EL (cell line): ENCODE measurements at regions not wholly inside any gene's neighbourhood (a gene's known extent, or its start where the extent isn't known, plus 50 kb on each side); places are given as distances from the start of the nearest gene placed in this dataset.

Source experiments
- DNase-seq: peaks from one replicate; pipeline ENCODE4 v3.0.0-alpha.2; 2016

GRCh38 chr12:58372298-58372697 is 430.9 kb downstream of the ATP23 start:
- no peak for DNase-seq

GRCh38 chr12:58378028-58378427 is 436.7 kb downstream of the ATP23 start:
- DNase-seq: no peak

DNA sequence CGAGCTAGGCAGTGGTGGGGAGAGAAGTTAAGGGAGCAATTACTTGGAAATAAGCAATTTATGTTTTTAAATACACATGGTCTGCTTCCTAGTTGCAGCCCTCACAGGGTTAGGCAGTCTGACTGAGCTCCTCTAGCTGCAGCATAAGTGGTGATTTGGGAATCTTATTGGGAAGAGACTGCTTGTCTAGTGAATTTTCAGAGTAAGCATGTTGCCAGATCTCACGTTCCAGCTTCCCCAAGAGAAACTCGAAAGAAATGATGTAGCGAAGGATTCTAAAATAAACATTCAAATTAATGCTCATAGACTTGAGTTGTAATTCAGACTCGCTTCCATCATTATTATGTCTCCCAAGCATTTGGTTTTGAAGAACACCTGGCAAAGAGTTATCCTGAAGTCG is 440.2 kb downstream of the ATP23 start:
- DNase-seq: no peak

- no peak for DNase-seq
These were observed 442.8 kb downstream of the ATP23 start for GRCh38 chr12:58384196-58384595.

GRCh38 chr12:58386136-58386535 is 444.8 kb downstream of the ATP23 start:
- no peak for DNase-seq

DNA sequence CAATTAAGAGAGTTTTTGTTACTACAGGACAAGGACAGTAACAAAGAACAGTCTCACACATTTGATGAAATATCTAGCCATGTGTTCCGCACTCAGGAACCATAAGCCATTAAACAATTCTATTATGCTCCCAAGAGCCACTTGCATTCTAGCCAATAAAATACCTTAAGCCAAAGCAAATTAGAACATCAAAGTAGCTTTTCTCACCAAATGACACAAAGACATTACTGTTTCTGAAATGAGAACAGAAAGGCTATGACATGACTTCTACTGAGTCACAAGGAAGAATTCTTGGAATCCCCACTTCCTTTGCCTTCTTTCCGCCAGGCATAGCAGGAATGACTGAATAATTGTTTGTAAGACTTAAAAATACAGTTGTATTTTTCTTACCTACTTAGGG is 445.8 kb downstream of the ATP23 start:
- peak; percentile 77 for DNase-seq

- DNase-seq: no peak
These were observed 446.9 kb downstream of the ATP23 start for GRCh38 chr12:58388261-58388660.

DNA sequence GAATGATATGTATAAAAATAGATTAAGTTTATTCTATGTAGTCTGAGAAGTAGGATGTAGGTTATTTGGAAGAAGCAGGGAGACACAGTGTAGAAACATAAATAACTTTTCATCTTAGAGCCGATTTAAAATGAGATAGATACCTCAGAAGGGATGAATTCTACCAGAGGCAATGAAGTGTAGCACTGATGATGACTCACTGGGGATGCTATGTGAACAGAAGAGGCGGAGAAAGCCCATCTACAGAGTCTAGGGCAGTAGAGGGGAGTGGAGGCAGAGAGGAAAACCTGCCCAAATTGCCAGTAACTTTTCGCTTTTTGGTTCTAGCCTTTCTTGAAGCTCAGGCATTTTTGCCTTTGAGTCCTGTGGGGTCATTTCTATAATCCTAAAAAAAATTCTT is 451.8 kb downstream of the ATP23 start:
- DNase-seq: peak; percentile 68

GRCh38 chr12:58395056-58395455 is 453.7 kb downstream of the ATP23 start:
- no peak for DNase-seq

GRCh38 chr12:58395470-58395869 is 454.1 kb downstream of the ATP23 start:
- peak; percentile 47 for DNase-seq

- DNase-seq: no peak
These were observed 454.9 kb downstream of the ATP23 start for GRCh38 chr12:58396239-58396638.

DNA sequence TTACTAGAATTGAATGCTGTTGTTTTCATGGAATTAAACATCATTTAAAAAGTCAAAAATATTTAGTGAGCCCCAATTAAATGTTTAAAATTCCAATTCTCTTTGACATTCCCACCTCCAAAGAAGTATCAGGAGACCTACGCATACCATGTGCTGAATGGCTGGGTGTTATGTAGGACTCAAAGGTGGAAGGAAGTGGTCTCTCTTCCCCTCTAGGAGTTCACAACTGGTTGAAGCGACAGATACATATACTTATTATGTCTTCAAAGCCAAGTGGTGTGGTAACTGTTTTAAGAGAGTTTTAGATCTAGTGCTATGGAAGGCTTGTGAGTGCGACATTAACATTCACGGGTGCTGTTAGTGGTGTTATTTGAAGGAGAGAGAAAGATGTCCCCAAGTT is 464.0 kb downstream of the ATP23 start:
- no peak for DNase-seq

- DNase-seq: no peak
These were observed 467.1 kb downstream of the ATP23 start for GRCh38 chr12:58408516-58408915.

GRCh38 chr12:58412461-58413060 is 471.2 kb downstream of the ATP23 start:
- DNase-seq: no peak

DNA sequence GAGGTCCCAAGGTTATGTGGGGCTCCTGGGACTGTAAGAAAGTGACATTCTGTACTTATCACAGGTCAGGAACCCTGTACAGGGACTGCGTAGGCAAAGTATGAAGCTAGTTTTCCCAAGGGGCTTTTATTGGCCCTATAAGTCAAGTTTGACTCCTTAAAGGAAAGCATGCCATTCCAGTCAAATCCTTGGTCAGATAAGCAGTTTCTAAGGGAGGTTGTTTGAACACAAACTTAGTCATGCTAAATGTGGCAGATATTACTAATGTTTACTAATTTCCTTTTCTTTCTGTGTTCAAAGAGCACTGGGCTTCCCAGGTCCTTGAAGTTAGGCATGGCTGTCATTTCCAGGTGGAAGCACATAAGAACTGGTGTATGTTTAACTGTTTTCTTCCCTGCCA is 472.4 kb downstream of the ATP23 start:
- DNase-seq: peak; percentile 51

DNA sequence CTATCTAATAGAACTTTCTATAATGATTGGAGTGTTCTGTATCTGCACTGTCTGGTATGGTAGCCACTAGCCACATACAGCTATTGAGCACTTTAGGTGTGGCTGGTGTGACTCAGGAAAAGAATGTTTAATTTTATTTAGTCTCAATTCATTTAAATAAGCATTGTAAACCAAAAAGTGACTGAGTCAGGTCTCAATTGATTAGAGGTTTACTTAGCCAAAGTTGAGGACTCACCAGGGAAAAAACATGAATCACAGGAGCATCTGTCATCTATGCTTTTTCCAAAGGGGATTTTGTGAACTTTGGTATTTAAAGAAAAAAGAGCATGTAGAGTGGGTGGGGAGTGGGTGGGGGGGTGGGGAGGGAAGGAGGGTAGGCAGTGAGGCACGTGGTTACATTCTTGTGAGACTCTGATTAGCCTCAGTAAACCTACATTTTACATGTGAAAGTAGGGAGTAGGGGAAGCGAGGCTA is 473.1 kb downstream of the ATP23 start:
- peak; percentile 69 for DNase-seq

- no peak for DNase-seq
These were observed 474.3 kb downstream of the ATP23 start for GRCh38 chr12:58415716-58416115.

GRCh38 chr12:58416236-58416635 is 474.9 kb downstream of the ATP23 start:
- DNase-seq: peak; percentile 85

DNA sequence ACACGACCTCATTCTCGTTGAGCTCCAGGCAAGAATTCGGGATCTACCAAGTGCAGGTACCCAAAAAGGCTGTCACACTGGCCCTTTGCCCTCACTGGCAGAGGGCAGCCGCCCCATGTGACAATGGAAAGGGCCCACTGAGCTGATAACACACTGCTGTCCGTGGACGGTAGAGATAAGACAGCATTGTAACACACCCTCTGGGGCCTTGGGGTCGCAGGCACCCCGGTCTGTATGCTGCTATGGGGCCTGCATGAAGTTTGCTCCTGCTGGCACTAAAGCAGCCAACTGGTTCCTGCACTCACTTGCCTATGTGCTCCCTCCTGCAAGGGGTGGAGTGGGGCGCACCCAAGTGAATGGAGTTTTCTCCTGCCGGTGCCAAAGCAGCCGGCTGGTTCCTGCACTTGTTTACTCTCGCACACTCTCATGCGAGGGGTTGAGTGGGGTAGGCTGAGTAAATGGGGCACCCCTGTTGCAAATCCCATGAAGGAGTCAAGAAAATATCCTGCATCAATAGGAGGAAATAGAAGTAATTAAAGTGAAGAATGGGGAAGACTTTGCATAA is 477.9 kb downstream of the ATP23 start:
- DNase-seq: no peak

GRCh38 chr12:58419905-58420304 is 478.5 kb downstream of the ATP23 start:
- peak; percentile 23 for DNase-seq

DNA sequence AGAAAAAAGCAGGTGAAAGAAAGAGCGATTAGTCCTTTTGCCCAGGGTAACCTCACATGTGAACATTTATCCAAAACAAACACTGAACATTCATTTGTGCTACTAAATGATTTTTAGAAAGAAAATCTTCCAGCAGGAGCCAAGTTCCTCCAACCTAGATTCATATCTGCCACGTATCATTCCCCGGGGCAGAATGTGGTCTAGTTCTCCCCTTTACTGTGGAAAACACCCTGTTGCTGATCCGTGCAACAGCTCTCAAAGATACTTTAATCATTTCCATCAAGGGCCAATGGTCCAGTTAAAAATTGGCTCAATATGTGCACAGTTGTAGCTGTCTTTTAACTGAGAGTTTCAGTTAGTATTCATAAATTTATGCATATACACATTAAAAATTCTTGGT is 479.1 kb downstream of the ATP23 start:
- peak; percentile 86 for DNase-seq

DNA sequence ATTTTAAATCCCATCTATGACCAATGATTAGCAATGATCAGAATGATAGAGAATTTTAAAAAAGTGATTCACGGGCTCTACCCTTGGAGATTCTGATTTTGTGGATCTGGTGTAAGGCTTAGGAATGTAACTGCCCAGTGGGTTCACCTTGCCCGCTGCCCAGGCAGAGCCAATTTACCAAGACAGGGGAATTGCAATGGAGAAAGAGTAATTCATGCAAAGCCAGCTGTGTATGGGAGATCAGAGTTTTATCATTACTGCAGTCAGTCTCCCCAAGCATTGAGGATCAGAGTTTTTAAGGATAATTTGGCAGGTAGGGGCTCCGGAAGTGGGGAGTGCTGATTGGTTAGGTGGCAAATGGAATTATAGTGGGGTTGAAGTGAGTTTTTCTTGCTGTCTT is 480.6 kb downstream of the ATP23 start:
- no peak for DNase-seq

DNA sequence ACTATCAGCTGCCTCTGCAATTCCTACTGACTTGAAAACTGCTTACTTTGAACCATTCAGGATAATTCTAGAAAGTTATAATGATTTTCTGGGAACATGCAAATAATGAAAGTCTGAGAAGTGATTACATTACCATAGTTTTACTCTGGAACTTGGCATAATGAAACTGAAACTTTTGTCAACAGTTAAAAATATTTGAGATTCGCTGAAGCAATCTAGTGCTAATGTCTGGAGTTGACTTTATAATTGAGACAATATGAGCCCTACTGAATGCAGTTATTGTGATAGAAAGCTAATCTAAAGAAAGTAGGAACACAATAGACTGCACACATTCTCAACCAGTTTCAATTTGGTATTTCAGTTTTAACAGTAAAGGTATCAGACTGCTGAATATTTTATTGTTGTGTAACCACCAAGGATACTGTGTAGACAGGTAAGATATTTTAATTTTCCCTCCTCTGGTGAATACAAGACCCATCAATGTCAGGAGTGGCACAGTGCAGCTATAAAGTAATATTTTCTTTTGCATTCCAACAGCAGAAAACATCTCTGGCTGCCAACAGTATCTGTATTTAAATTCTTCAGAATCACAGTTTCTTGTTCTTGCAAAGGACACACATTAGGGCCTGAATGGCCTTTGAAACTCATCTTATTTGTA is 483.5 kb downstream of the ATP23 start:
- no peak for DNase-seq
